ENCODE measurements at regions not wholly inside any gene's neighbourhood (a gene's known extent, or its start where the extent isn't known, plus 50 kb on each side); places are given as distances from the start of the nearest gene placed in this dataset.
A peak's percentile ranks its signal among the peaks of the same experiment; 100 is the strongest.
"Not testable (repeated sequence)": the region's sequence is repeated elsewhere in the genome, so short reads cannot be mapped to it uniquely, and the experiment has no call there.

DNA sequence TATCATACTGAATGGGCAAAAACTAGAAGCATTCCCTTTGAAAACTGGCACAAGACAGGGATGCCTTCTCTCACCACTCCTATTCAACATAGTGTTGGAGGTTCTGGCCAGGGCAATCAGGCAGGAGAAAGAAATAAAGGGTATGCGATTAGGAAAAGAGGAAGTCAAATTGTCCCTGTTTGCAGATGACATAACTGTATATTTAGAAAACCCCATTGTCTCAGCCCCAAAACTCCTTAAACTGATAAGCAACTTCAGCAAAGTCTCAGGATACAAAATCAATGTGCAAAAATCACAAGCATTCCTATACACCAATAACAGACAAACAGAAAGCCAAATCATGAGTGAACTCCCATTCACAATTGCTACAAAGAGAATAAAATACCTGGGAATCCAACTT, 52.5 kb upstream of the CCDC71L start:
- DNase-seq: not testable (repeated sequence)

DNA sequence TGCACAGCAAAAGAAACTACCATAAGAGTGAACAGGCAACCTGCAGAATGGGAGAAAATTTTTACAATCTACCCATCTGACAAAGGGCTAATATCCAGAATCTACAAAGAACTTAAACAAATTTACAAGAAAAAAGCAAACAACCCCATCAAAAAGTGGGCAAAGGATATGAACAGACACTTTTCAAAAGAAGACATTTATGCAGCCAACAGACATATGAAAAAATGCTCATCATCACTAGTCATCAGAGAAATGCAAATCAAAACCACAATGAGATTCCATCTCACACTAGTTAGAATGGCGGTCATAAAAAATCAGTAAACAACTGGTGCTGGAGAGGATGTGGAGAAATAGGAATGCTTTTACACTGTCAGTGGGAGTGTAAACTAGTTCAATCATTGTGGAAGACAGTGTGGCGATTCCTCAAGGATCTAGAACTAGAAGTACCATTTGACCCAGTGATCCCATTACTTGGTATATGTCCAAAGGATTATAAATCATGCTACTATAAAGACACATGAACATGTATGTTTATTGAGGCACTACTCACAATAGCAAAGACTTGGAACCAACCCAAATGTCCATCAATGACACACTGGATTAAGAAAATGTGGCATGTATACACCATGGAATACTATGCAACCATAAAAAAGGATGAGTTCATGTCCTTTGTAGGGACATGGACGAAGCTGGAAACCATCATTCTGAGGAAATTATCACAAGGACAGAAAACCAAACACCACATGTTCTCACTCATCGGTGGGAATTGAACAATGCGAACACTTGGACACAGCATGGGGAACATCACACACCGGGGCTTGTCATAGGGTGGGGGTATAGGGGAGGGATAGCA, 53.9 kb upstream of the CCDC71L start:
- not testable (repeated sequence) for DNase-seq

DNA sequence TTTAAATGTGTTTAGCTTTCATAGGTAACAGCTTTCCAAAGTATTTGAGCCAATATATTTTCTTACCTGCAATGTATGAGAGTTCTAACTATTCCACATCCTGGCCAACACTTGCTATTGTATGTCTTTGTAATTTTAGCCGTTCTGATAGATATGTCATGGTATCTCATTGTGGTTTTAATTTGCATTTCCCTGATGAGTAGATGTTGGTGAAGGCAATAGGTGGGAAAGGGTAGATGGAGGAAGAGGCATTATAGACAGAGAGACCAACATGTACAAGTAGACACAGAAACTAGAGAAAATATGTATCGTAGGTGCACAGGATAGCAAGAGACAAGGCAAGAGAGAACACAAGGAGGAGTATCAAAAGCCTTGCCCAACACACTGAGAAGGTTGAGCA, 54.8 kb upstream of the CCDC71L start:
- DNase-seq: no peak

DNA sequence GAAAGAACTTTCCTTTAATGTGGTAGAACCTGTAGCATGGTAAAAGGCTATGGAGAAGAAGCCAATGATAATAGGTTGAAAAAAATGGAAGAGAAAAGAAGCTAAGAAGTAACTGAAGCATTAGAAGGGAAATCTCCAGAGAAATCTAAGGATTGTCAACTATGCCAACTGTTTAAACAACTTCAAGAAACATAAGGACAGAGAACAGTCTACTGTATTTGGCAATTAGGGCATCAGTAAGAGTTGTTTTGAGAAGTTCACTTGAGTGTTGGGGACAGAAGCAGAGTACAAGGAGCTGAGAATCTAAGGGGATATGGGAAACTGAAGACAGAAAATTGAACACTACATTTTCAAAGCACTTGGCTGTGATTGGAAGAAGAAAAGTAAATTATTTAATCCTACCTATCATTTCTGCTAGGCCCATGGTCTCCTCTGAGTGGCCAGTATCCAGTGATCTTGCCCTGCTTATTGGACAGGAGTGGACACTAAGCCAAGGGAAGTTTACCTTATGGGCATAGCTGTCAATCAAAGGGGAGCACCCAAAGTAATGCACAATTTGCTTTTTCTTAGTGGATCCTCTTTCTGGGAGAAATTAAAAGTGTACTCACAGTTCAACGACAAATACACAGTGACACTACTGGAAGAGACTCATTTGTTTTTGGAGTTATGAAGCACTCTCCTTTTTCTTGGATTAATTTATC, 56.4 kb upstream of the CCDC71L start:
- DNase-seq: no peak

DNA sequence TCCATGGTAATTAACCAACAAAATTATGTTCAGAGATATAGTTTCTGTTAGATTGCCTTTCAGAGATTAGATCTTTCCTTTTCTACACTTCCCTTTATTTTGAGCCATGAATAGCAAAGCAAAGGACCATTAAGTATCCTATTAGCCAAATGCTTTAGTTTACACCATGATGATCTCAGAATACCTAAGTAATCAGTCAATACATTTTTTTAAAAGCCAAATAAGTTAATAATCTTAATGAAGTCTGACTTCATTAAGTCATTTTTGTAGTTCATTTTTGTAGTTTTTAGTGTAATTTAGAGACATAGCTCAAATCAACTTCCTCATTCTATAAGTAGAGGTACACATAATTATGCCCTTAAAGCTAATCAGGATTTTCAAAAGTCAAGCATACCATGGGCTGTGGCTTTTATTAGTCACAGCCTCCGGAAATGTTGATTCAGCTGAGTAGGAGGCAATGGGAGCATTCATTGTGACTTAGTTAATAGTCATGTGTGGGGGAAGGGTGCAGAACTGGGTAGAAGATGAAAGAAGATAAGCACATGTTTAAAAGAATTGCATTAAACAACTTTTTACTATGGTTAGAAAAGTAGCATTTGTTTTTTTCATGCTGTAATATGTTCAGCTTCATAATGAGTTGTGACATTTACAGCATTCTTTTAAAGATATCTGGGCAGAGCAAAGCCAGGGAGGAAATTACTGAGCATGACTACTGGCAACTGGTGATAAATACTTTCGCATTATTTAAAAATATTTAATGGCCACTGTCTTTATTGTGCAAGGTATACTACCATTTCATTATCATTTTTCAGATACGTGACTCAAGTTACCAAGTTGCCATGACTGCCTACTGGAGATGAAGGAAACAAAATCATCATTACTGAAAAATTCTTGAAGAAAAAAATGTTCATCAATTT, 57.3 kb upstream of the CCDC71L start:
- peak; percentile 97 for DNase-seq

DNA sequence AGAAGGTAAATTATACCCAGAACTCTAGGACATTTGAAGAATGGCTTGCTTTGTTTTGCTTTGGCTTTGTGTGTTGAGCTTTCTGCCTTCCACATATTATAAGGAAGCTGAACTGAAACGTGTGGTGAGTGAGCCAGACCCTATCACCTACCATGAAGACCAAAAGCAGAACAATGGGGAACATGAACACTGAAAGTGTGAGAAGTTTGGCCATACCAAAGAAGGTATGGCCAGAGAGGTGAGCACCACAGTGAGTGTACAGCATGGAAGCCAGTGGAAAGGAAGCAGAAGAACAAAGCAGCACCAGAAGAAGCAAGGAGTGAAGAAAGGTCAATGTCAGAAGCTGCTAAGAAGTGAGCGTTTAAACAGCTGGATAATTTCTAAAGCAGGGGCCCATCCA, 59.7 kb upstream of the CCDC71L start:
- DNase-seq: peak; percentile 59

DNA sequence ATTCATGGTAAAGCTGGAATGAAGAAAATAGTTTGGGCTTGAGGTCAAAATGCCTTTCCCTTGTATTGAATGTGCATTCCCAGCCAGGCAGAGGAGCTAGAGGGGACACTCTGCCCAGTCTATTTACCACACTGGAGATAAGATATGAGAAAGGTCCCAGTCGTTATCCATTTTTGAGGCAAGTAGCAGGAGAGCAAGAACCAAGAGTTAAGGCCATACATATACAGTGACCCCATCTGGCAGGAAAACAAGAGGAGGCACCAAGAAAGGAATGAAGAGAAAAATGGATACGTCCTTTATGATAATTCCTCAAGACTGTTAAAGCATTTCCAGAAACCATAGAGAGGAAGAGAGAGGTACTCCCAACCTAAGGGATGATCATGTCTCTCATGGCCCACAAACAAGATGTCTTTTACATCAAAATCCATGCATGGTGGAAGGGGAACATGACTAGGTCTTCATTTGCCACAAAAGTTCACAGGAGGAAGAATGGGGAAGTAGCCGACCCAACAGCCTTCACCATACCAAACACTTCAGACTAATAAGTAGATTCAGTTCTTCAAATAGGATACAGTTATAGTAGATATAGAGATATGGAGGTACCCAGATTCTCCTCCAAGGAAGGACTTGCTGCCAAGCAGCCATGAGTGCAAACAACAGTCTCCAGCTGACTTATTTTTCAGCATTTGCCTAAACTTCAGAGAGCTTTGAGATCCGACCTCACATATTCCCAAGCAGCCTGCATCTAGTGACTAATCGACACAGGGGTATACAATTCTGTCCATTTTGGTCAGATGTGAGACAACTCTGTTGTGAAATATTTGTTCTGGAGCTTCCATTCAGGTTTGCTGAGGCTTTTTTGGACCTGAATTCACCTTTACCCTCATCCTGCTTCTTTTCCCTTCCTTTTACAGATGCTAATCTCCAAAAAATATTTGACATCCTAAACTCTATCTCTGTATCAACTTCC, 61.1 kb upstream of the CCDC71L start:
- peak; percentile 92 for DNase-seq

DNA sequence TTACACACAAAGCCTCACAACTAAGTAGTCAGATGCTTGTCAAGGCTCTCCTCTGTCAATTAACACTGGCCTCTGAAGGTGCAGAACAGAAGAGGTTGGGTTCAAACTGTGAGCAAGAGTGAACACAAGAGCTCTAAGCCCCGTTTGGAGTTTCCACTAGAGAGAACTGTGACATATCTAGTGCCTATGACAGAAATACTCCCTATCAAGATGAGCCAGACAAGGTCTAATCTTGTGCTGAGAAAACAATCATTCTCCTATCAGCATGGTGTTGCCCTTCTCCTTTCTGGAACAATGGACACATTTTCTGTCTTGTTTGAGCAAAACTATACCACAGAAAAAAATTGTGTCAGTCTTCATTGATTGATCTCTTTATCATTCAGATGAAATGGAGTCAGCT, 62.4 kb upstream of the CCDC71L start:
- no peak for DNase-seq

DNA sequence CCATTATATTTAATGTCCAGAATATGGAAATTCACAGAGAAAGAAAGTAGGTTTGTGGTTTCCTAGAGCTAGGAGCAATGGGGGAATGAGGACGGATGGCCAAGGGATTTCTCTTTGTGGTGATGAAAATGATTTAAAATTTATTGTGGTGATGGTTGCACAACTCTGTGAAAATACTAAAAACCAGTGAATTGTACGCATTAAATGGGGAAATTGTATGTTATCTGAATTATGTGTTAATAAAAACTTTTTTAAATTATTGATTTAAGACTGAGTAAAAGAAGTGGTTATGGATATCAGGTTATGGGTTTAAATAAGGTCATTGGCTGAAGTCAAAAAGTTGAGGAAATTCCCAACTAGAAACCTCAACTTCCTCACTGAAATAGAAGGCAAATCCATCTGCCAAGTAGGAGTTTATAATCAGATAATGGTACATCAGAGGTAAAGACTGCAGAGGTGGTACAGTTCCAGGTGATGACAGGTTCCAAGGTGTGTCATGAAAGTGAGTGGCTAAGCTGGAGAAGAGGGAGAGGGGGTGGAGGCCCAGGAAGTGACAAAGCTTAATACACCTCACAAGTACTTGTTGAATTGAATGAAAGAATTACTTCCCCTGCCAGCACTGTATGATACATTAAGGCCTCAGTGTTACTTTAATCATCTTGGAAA, 68.9 kb upstream of the CCDC71L start:
- DNase-seq: no peak

DNA sequence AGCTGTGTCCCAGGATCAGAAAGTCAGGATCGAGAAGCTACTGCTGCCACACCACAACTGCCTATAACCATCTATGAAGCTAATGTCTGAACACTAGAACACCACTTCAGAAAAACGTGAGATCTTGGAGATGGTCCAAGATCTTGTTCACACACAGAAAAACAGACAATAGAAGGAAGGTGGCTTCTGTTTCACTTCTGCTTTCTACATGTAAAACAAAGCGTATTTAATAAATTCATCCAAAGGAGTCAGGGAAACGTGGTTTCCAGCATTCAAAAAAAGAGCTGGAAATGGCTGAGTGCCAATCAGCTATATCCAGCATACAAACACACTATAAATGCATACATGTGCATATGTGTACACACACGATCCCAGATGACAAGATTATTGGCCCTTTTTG, 70.2 kb upstream of the CCDC71L start:
- DNase-seq: peak; percentile 88

DNA sequence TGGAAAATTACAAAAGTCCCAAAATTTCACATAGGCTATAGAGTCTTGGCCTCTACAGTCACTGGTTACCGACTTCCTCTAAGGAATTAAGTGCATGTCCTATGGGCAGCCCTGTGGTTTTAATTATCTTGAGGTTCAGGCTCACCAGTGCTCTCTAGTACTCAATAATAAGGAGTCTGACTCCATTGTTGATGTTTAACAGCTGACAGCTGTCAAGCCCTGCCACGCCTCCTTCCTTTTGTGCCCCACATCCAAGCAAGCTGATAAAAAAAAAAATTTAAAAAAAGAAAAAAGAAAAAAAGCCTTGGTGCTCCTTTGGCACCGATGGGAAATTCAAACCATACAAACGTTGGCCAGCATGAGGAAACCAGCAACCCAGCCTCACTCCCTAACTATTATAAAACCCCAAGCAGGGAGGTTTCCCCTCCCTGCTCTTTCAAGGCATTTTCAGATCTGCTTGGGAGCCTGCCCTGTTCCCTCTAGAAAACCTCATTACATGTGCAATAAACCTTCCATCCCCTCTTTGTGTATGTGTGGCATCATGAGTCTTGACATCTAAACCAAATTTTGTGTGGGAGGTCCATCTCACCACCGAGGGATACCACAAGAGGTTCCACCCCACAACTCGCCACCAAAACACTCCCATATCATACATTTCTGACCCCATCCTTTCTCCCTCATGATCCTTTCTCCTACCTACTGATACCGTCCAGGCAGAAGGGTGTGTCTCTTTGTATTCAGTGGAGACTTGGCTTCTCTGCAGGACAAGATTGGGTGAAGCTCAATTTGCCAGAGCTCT, 70.9 kb upstream of the CCDC71L start:
- DNase-seq: no peak

DNA sequence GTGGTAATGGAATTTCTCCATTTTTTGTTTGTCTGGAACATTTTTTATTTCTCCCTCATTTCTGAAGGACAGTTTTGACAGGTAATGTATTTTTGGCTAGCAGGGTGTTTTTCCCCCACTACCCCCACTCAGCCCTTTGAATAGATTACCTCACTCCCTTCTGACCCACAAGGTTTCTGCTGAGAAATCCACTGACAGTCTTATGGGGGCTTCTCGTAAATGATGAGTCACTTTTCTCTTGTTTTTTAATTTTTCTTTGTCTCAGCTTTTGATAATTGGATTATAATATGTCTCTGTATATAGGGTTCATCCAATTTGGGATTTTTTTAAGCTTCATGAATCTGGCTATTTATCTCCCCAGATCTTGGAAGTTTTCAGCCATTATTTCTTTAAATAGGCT, 74.7 kb upstream of the CCDC71L start:
- DNase-seq: no peak

DNA sequence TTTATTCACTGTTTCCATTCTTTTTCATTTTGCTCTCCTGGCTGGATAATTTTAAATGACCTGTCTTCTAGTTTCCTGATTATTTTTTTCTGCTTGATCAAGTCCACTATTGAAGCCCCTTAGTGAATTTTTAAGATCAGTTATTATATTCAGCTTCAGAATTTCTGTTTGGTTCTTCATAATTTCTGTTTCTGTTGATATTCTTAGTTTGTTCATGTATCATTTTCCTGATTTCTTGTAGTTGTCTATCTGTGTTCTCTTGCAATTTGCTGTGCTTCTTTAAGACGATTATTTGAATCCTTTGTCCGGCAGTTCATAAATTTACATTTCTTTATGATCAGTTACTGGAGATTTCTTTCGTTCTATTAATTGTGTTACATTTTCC, 75.2 kb upstream of the CCDC71L start:
- DNase-seq: no peak

DNA sequence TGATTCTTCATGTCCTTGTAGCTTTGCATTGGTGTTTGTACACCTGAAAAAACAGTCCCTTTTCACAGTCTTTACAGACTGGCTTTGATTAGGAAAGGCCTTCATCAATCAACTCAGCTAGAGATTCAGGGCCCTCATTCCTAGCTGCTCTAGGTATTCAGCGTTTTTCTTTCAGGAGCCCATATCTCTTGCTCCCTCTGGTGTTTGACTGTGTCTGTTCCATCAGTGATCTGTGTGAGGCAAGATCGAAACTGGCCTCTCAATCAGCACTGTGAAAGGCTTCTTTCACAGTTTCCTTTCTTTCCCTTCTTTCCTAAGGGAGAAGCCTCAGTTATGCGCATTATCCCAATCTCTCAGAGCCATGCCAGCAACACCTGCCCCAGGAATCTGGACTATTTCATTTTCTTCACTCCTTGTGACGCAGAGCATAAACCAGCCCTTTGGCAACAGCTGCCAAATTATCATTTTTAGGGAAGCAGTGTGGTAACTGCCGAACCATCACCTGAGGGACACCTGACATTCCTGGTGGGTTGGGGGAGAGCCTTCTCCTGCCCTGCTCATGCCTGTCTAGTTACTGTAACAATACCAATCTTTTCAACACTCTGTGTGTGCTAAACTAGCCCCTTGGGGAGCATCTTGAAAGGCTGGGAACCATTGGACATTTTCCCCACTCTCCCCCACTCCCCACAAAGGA, 75.7 kb upstream of the CCDC71L start:
- peak; percentile 77 for DNase-seq

DNA sequence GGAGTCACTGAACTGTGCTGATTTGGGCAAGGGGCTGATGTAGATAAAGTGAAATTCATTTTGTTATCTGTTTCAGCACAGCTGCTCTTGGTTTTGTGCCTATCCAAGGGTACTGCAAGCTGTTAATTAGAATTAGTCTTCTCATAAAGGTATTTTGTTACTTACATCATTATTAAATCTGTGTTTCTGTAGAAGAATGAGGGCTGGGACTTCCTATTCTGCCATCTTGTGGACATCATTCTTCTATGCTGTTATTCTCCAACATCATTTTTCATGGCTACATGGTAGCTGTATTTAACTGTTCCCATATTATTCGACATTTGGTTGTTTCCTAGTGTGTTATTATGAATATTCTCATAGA, 76.2 kb upstream of the CCDC71L start:
- DNase-seq: no peak

DNA sequence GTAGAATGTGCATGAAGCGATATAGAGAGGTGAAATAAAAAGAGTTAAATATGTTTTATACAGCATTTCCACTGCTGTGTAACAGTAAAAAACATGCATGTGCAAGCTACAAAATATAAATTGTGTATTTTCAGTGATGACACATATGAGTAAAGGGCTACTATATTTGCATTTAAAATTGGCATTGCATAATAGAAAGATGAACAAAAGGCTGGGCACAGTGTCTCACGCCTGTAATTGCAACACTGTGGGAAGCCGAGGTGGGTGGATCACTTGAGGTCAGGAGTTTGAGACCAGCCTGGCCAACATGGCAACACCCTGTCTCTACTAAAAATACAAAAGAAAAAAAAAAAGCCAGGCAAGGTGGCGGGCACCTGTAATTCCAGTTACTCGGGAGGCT, 79.8 kb upstream of the CCDC71L start:
- peak; percentile 83 for DNase-seq

DNA sequence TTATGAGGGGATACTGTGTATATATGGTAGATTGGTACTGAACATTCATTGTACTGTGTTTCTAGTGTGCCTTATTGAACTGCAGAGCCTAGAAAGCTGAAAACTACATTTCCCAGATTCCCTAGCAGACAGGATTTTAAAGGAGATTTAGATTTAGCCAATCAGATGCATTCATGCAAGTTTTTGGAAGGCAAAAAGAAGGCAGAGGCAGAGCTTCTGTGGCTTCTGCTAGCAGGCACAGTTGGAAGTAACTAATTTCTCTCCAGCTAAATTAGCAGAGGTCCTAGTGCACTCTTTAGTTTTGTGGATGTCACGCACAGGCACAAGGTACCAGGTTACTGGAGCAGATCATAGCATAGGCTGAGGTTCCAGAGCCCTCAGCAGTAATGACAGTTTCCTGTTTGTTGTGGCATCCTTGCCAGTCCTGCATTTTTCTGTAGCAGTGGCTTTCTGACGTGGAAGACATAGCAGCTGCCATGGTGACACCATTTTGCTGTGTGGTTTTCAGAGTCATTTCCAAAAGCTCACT, 83.7 kb upstream of the CCDC71L start:
- DNase-seq: peak; percentile 17

DNA sequence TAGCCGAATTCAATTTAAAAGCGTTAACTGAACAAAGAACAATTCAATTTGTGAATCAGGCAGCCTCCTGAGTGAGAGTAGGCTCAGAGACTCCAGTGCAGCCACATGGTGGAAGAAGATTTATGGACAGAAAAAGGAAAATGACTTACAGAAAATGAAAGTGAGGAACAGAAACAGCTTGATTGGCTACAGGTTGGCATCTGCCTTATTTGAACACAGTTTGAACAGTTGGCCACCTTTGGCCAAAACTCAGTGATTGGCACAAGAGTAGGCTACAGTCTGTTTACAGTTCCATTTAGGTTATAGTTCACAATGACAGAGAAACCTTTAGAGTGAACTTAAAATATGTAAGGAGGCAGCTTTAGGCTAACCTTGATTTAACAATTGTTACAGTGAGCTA, 86.3 kb upstream of the CCDC71L start:
- DNase-seq: peak; percentile 66

DNA sequence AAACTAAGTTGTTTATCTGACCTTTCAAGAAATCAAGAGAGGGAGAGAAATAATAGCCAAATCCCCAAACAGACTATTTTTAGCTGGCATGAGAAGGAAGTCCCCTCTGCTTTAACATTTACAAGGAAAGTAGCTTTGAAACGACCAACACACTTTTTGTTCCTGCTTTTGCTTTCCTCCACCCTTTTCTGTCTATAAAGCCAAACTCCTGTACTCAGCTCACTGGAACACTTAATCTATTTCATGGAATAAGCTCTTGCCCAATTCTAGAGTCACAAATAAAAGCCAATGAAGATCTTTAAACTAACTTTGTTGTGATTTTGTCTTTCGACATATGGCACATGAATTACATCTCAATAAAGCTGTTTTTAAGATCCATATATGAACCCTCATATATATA, 86.8 kb upstream of the CCDC71L start:
- DNase-seq: peak; percentile 58

DNA sequence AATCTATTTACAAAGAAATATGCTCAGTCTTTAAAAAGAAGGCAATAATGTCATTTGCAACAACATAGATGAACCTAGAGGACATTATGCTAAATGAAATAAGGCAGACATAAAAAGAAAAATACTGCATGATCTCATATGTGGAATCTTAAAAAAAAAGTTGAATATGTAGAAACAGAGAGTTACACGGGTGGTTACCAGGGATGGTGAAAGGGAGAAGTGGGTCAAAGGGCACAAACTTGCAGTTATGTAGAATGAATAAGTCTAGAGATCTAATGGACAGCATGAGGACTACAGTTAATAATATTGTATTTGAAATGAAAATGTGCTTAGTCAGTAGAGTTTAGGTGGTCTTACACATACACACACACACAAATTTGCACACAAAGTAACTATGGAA, 88.2 kb upstream of the CCDC71L start:
- peak; percentile 15 for DNase-seq
